HG02623 (cell line): ENCODE measurements at regions not wholly inside any gene's neighbourhood (a gene's known extent, or its start where the extent isn't known, plus 50 kb on each side); places are given as distances from the start of the nearest gene placed in this dataset.
"Not testable (repeated sequence)": the region's sequence is repeated elsewhere in the genome, so short reads cannot be mapped to it uniquely, and the experiment has no call there.

ENCODE experiments used
- ATAC-seq: cut with Tn5 transposase; IDR thresholded peaks from one replicate; pipeline ENCODE4 v1.9.1; 2021; ENCODE audit warnings: moderate library complexity; ENCODE audit not compliant: unreplicated experiment

DNA sequence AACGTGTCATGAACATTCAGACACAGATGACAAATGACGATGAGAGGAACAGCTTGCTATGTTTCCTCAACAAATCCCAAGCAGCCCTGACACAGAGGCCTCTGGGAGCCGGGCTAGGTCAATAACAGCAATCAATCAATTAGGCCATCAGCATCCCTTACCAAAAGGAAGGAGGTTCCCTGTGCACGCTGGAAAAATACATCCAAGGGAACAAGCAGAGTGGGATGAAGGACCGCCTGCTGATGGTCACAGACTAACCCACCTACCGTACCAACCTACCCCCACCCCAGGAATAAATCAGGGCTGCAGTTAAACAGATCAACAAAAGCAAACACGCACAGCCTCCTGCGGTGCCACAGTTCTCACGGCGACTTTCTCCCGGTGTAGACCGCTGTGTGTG is 265.1 kb upstream of the SFSWAP start:
- ATAC-seq = no peak

DNA sequence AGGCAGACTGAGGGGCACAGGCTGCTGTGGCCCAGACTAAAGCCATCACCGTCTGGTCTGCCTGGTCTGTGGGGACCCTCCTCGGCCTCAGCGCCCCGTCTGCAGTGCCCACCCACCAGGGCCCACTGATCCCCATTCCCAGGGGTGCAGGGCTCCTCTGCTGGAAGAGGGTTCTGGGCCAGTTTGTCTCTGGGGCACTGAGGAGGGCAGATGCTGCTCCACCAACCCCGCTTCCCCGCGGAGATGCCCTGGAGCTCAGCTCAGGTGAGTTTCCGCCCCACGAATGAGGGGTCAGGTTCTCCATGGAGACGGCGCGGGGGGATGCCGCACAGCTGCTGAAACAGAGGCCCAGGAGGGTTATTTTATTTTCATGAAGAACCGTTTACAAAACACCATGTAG is 263.3 kb upstream of the SFSWAP start:
- ATAC-seq = not testable (repeated sequence)

DNA sequence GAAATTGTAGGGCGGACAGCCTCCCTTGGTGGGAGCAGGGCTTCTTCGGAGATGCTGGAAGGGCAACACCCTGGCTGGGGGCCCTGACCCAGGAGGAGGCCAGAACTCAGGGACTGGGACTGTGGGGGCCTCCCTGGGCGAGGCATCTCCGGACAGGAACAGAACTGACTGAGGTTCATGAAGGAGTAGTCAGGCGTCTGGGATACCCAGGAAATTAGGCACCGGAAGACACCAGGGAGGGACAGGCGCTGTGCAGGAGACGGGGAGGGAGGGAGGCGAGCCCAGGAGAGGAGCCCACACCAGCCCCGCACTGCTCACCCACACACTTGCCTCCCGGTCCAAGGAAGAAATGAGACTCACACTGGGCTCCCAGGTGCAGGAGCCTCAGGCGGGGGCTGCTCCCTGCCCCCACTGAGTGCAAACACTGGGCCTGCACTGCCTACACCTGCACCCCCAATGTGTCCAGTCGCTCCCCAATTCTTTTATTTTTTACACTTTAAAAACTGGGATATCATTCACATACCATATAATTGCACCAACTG is 262.6 kb upstream of the SFSWAP start:
- ATAC-seq = no peak

DNA sequence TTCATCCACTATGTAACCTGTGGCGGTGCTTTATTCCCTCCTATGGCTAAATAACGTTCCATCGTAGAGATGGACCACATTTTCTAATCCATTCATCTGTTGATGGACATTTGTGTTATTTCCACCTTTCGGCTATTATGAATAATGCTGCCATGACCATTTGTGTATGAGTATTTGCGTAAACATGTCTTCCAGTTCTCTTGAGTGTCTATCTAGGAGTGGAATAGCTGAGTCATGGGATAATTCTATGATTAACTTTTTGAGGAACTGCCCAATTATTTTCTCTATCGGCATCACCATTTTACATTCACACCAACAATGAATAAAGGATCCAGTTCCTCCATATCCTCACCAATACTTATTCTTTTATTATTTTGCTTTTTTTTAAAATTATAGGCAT is 261.9 kb upstream of the SFSWAP start:
- no peak for ATAC-seq

DNA sequence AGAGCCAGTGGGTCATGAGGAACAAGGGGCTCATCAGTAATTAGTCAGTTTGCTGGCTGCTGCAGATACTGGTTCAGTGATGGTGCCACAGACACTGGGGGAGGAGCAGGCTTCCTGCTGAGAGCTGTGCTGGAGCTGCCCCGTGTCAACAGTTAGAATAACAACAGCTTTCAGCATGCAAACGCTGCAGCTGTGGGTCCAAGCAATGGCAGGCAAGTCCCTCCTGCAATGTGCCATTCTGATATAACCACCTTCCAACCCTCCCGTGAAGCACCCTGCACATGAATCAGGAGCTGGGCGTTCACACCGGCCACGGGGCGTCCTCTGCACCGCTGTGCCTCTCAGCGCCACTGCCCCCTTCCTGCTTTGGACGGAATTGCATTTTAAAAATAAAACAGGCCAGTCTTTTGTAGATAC is 258.4 kb upstream of the SFSWAP start:
- ATAC-seq = no peak

DNA sequence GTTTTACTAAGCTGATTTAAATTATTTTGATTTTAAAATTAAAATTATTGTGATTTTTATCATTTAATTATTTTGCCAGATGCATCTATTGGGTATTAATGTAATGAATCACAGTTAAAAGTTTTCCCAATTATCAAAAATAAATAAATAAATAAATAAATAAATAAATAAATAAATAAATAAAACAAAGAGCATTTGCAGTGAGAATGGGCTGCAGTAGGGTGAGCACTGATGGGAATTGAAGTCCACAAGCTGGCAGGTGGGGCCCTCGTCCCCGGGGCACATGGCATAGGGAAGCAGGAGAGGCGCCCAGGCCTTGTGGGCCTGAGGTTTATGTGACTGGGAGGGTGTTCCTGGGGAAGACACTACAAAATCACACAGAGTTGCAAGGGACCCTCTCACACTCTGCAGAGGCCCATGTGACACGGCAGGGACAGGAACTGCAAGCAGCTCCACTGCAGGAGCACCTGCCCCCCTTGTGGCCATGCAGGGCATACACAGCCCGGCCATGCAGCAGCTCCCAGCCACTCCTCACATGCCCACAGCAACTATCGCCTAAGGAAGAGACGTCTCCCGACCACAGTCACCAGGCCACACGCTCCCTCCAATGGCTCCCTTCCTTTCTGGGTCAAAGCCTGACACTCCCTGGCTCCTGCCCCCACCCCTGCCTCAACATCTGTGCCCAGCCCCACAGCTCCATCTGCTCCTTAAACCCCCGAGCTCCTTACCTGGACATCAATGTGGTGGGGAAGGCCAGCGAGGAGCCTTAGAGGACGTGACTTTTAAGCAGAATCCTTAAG is 256.3 kb upstream of the SFSWAP start:
- peak; percentile 88 for ATAC-seq

DNA sequence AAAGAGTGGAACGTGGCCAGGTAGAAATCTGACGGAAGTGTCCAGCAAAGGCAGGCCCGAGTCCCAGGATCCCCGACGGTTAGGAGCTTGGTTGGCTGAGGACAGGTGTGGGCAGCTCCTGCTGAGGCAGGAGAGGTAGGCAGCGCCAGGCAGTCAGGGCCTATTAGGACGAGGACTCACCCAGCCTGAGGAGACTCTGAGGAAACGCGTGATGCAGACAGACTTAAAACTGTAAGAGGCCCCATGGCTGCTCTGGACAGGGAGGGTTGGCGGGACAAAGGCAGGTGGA is 255.7 kb upstream of the SFSWAP start:
- ATAC-seq = no peak

DNA sequence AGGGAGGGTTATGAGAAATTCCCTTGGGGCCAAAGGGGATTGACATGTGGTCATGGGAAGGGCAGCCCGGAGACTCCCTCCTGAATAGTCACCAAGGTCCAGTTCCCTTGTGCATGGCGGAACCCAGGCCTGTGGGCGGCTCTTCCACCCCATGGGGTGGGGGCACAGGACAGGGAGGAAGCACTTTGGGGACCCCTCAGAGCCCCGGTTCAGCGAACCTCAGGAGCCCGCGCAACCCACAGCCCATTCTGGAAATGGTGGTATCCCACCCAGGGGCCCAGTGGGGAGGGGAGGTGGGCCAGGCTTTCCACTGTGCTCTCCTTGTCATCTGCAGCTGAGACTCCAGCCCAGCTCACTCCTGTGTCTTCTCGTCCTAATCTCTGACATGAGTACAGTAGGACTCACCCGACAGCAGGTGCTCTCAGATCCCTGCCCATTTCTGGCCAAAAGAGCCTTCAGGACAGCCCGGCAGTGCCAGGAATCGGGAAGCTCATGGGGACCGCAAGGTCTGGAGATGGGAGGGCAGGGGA is 255.2 kb upstream of the SFSWAP start:
- ATAC-seq = no peak

DNA sequence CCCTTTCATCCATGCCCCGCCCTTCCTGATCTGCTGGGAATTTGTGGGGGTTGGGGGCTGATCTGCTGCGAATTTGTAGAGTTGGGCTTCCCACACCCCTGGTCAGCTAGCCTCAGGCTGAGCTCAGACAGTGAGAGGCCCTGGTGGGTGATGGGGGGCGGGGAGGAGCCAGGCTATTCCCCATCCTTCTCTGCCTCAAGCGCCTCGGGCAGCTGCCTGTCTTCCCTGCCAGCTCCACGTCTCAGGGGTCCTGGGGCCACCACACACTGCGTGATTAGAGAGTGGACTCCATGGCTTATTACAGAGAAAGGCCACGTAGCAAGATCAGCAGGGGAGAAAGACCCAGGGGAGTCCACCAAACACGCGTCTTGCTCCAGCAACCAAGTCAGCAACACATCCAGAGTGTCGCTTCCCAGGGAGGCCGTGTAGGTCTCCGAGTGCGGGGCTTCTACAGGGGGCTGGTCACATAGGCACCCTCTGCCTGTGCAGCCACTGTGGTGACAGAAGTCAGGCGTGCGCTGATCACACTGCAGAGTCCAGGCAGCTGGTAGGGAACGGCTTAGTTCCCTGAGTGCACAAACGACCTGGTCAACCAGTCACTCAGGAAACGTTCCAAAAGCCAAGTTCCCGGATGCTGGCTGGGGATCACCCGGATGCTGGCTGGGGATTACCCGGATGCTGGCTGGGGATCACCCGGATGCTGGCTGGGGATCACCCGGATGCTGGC is 254.4 kb upstream of the SFSWAP start:
- ATAC-seq = no peak

DNA sequence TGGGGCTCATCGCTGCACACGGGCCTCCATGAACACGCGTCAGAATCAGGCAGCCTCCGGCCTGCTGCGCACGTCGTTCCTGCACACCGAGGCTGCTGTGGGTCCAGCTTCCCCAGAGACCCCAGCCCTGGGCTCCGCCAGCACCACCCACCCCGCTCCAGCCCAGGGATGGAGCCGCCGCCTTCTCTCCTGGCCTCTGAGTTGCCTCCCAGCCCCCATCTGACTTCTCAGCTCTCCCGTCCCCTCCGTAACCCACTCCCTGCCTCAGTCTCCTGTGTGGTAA is 253.9 kb upstream of the SFSWAP start:
- no peak for ATAC-seq

DNA sequence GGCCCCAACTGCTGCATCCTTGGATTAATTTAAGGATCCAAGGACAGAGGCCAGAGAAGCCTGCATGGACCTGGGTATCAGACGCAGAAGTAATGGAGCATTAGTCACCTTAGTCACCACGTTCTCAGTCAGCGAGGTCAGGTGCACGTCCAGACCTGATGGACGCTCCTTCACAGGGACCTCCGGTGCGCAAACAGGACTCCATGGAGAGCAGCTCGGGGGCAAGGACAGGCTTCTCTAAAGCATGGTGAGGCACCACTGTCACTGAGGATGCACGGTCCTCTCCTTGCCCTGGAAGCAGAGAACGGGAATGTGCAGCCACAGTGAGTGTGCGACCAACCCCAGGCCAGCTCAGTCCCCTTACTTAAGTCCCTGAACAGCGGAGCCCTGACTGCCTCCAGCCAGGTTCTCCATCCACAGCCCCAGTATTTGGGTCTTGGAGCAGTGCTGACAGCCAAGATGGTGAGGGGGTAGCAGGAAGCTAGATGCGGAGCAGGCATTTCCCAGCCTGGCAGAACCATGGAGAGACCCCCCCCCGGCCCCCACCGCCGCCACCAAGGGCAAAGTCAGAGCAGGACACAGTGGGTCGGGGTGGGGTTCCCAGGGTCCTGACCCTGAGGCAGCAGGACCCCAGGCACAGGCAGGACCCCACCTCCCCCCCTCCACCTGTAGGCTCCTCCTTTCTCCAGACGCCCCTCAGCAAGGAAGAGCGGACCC is 253.4 kb upstream of the SFSWAP start:
- ATAC-seq = no peak

DNA sequence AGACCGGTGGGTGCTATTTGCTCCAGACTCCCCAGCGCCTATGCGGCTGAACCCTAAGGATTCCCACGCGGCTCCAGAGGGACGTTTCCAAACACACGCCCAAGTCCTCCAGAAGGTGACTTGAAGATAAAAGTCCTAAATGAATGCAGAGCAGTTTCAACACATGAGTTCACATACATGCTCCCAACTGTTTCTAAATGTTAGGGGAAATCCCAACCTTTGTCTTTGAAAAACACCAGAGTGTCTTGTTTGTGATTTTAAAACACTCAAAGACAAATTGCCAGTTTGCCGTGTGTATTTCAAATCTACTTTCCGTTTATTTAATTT is 252.9 kb upstream of the SFSWAP start:
- no peak for ATAC-seq

DNA sequence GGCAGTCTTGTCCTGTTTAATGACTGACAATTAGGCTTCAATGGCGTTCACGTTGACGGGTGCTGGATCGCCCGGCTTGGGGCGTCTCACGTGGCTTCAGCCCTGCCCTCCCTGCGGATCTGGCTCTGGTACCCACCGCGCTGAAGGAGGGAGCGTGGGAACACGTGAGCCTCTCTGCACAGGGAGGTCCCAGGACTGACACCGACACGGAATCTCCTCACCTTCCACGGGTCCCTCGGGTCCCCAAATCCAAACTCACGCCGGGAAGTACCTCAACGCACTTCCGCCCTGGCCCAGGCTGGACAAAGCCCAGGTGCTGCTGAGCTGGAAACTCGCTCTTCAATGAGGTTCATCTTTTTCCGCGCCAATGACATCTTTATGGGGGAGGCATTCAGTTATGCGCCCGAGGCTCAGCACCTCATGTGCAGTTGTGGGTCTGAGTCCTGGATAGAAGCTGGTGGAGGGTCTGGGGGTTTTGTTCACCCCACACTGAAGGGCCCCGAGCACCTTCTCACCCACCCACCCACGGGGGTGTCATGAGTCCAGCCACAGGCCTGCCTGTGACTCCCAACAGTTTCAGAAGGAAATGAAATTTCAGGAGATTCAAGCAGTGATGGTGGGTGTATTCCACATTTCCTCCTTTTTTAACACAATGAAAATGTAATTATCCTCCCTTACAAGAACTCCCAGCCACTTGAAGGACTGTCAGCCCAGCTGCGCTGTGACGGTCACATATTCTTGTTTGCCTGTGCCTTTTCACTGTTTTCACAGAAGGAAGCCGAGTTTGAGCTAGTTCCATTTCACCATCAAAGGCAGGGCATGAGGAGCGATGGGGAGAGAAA is 251.7 kb upstream of the SFSWAP start:
- ATAC-seq = no peak

DNA sequence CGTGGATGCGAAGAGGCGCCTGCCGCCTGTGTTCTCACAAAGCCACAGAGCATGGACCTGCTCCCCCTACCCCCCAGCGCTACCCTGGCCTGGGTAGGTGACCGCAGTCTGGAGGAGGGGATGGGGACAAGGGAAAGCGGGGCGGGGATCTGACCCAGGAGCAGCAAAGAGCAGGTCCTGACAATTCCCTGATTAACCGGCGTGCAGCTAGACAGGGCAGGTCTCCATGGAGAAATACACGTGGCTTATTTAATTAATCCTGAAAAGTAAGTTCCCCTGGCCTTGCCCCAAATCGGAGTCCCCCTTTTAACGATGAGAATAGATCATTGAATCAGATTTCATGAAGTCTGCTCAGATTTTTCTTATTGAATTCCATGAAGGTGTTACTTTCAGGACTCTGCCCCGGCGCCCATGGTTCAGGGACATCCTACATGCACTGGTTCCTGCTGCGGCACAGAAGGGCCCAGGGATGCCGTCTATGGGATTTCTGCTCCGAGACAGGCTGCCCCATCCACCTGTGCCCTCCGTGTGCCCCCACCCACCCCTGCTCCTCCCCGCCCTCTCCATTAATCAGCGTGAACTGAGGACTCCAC is 251.0 kb upstream of the SFSWAP start:
- ATAC-seq = no peak

DNA sequence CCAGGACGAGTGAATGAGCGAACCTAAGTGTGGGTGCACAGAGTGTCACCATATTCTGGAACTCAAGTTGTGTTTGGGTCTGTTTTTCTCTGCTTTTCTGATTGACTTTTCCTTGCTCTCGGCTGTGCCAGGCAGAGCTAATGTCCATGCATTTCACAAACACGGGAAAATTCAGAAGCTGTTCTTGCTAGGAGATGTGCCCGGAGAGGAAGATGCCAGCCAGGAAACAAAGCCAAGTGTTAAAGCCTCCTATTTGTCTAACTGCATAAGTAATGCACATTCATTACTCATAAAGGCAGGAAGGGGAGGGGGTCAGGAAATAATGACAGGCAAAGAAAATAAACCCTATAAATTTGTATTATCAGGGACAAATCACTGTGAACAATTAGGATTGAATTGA is 250.4 kb upstream of the SFSWAP start:
- no peak for ATAC-seq

DNA sequence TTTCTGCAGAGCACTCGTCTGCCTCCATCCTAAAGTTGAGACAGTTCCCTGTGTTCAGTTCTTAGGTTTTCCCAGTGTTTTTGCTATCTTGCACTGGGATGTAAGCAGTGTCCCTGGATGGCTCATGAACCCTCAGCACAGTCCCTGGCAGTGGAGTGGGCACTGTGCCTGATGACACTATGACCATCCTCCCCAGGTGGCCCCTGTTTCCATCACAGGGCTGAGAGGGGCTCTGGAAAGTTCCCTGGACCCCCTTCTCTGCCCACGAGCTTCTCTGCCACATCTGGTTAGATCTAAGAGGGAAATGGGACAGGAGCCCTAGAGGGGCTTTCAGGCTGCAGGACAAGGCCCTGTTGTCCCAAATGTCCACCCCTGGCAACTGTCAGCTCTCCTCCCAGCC is 249.8 kb upstream of the SFSWAP start:
- no peak for ATAC-seq

DNA sequence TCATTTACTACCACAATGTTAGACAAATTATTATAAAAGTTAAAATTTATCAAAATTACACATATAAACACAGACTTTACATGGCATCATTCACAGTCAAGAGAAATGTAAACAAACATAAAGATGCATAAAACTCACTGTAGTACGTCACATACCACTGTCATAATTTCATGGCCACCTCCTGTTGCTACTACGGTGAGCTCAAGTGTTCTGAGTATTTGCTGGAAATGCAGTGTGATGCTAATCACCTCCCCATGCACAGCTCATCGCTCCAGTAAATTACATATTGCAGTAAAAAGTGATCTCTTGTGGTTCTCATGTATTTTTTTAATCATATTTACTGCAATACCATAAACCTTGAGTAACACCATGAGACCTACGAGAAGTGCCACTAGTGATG is 247.7 kb upstream of the SFSWAP start:
- no peak for ATAC-seq

DNA sequence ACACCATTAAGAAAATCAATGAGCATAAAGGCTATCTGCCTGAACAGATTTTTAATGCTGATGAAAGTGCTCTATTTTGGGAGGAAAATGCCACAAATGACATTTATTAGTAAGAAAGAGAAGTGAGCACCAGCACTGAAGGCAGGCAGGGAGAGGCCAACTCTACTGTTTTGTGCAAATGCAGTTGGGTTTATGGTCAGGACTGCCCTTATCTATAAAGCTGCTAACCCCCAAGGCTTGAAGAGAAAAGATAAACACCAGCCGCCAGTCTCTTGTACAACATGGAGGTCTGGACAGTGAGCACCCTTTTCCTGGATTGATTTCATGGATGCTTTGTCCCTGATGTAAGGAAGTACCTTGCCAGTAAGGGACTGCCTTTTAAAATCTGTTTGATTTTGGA is 246.8 kb upstream of the SFSWAP start:
- ATAC-seq = no peak

DNA sequence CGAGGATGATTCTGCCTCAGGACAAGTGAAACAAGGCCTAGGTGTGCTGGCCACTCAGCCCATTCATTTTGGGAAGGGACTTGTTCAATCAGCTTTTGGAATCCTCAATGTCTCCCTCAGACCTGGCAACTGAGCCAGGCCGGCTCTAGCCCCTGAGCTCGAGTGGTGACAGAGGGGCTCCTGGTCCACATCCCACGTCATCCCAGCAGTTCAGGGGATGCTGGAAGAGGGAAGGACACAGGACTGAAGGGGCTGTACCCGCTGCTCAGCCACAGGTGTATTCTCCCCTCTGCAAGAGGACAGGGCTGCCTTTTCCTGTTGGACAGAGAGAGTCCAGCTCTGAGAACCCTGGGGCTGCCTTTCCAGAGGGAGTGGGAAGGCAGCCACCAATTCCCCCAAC is 244.6 kb upstream of the SFSWAP start:
- no peak for ATAC-seq

DNA sequence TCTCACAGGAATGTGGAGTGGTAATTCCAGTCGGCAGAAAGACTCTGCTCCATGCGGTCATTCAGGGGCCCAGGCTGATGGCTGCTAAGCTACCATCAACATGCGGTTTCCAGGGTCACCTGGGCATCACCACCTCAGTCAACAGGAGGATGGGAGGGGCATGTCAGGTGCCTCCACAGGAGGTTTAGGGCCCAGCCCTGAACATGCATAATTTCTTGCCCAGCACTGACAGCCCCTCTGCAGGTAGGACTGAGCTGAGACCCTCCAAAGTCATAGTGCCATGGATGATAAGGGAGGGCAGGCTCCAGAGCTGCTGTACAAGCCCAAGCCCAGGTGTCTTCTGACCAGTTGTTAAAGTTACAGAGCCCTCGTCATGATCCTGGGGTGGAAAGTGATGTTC is 244.0 kb upstream of the SFSWAP start:
- no peak for ATAC-seq

DNA sequence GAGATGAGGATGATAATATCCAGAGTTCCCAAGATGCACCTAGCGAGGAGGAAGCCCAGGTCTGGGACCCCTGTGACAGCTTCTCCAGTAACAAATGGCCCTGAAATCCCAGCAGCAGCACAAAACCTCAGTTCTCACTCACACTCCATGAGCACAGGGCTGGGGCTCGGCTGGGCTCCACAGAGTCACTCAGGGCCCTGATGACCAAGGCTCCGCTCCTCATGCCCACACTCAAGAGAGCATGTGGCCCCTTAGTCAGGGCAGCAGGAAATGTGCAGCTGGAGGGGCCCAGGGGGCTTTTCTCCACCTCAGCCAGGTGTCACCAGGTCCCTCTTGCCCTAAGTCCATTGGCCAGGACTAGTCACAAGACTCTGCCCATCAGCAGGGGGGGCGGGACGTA is 242.7 kb upstream of the SFSWAP start:
- ATAC-seq = no peak
